Effector memory CD8-positive, alpha-beta T cell (primary cell): ENCODE measurements at regions not wholly inside any gene's neighbourhood (a gene's known extent, or its start where the extent isn't known, plus 50 kb on each side); places are given as distances from the start of the nearest gene placed in this dataset.

Source experiments
- ATAC-seq: fragments of 150-1000 bp; cut with Tn5 transposase; replicated peaks from 2 replicates; pipeline ENCODE4 v1.10.0; 2021; ENCODE audit warnings: mild to moderate bottlenecking, moderate library complexity
- DNase-seq, 3 experiments: peaks; one replicate each; pipeline ENCODE4 v3.0.0; 2021
- H3K27ac Mint-ChIP-seq, 2 donors: one replicate each; pipeline ENCODE4 v1.8.0; 2022; ENCODE audit warnings: mild to moderate bottlenecking in 2 of 2, mixed read lengths in 2 of 2, moderate library complexity in 2 of 2
- H3K27me3 Mint-ChIP-seq, 2 donors: one replicate each; pipeline ENCODE4 v1.8.0; 2022; ENCODE audit warnings: mixed read lengths in 2 of 2
- H3K36me3 Mint-ChIP-seq: one replicate; pipeline ENCODE4 v1.8.0; 2022; ENCODE audit warnings: mild to moderate bottlenecking, moderate library complexity, mixed read lengths; ENCODE audit not compliant: insufficient read depth
- H3K4me1 Mint-ChIP-seq, 2 donors: one replicate each; pipeline ENCODE4 v1.8.0; 2022; ENCODE audit warnings: low read depth in 2 of 2, mixed read lengths in 2 of 2
- H3K4me3 Mint-ChIP-seq, 2 donors: one replicate each; pipeline ENCODE4 v1.8.0; 2022; ENCODE audit warnings: mild to moderate bottlenecking in 2 of 2, mixed read lengths in 2 of 2, moderate library complexity in 2 of 2
- H3K9me3 Mint-ChIP-seq, 2 donors: one replicate each; pipeline ENCODE4 v1.8.0; 2022; ENCODE audit warnings: mixed read lengths in 2 of 2

GRCh38 chr10:85152496-85152895 is 824.1 kb downstream of the CCSER2 start:
- H3K4me1 Mint-ChIP-seq: no peaks in the 10 kb centered on the region
- H3K9me3 Mint-ChIP-seq: peaks cover 2 to 7% of the 10 kb centered on the region in 2 donors

GRCh38 chr10:85152911-85153310 is 824.5 kb downstream of the CCSER2 start:
- Mint-ChIP-seq H3K4me3 (no peak overlapping the region), H3K36me3 (no peaks in the 10 kb centered on the region), H3K9me3 (peaks cover 2 to 7% of the 10 kb centered on the region in 2 donors), H3K4me1 (no peaks in the 10 kb centered on the region), H3K27me3 (no peaks in the 10 kb centered on the region), H3K27ac (no peak overlapping the region)
- DNase-seq: no peak
- no peak for ATAC-seq

More at GRCh38 chr10:85152496-85152895, 824.1 kb downstream of the CCSER2 start:
- no peak overlapping the region for H3K27ac Mint-ChIP-seq
- DNase-seq (no peak), ATAC-seq (no peak)
- H3K27me3 Mint-ChIP-seq: no peaks in the 10 kb centered on the region
- no peaks in the 10 kb centered on the region for H3K36me3 Mint-ChIP-seq
- no peak overlapping the region for H3K4me3 Mint-ChIP-seq

DNA sequence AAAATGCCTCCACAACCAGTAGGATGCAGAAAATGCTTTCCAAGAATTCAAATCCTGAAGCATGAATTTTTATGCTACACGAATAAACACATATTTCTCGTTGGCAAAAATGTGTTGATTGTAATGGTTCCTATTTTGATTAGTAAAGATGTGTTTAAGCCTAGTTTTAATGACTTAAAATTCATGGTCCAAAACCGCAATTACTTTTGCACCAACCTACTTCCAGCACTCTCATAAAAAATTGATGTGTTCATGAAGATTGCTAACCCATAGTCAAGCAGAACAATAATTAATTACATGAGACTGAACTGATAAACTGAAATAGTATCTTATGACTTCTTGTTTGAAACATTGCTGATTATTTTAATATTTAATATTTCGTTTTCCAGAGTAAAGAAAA is 828.8 kb downstream of the CCSER2 start:
- no peaks in the 10 kb centered on the region for H3K36me3 Mint-ChIP-seq
- no peak overlapping the region for H3K27ac Mint-ChIP-seq
- H3K27me3 Mint-ChIP-seq: no peaks in the 10 kb centered on the region
- no peak overlapping the region for H3K4me3 Mint-ChIP-seq
- DNase-seq (no peak), ATAC-seq (no peak)
- H3K9me3 Mint-ChIP-seq: peaks cover 0 to 2% of the 10 kb centered on the region in 2 donors
- H3K4me1 Mint-ChIP-seq: no peaks in the 10 kb centered on the region

DNA sequence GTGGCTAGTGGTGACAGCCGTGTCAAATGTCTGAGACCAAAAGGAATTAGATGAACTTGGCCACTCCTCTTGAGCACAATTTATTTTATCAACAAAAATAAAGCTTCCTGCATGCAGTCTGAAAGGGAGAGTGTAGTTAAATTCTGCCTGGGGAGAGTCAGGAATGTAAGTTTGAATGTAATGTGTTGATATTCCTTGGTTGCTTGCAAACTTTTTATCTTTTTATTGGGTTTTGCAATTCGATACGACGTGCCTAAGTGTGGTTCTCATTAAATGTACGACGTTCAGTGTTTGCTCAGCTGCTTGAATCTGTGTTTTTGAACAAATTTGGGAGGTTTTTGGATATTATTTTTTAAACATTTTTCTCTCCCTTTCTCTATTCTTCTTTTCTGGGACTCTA is 839.9 kb downstream of the CCSER2 start:
- no peaks in the 10 kb centered on the region for H3K36me3 Mint-ChIP-seq
- DNase-seq: no peak

GRCh38 chr10:85170026-85170425 is 841.6 kb downstream of the CCSER2 start:
- peaks cover 2 to 7% of the 10 kb centered on the region in 2 donors for H3K9me3 Mint-ChIP-seq
- no peaks in the 10 kb centered on the region for H3K4me1 Mint-ChIP-seq
- DNase-seq (no peak), ATAC-seq (no peak)
- no peaks in the 10 kb centered on the region for H3K27me3 Mint-ChIP-seq
- H3K27ac Mint-ChIP-seq: no peak overlapping the region
- no peaks in the 10 kb centered on the region for H3K36me3 Mint-ChIP-seq
- H3K4me3 Mint-ChIP-seq: no peak overlapping the region

More for the DNA sequence above, 839.9 kb downstream of the CCSER2 start:
- no peaks in the 10 kb centered on the region for H3K27me3 Mint-ChIP-seq
- no peaks in the 10 kb centered on the region for H3K4me1 Mint-ChIP-seq
- no peak for ATAC-seq
- peaks cover 7% of the 10 kb centered on the region in 2 donors for H3K9me3 Mint-ChIP-seq
- no peak overlapping the region for H3K4me3 Mint-ChIP-seq
- no peak overlapping the region for H3K27ac Mint-ChIP-seq

- H3K27me3 Mint-ChIP-seq: no peaks in the 10 kb centered on the region
- peaks cover 8 to 13% of the 10 kb centered on the region in 2 donors for H3K9me3 Mint-ChIP-seq
- ATAC-seq: no peak
- no peaks in the 10 kb centered on the region for H3K36me3 Mint-ChIP-seq
- H3K4me3 Mint-ChIP-seq: no peak overlapping the region
- H3K27ac Mint-ChIP-seq: no peak overlapping the region
- H3K4me1 Mint-ChIP-seq: no peaks in the 10 kb centered on the region
- no peak for DNase-seq
Measured at GRCh38 chr10:85175635-85176034, 847.2 kb downstream of the CCSER2 start.

DNA sequence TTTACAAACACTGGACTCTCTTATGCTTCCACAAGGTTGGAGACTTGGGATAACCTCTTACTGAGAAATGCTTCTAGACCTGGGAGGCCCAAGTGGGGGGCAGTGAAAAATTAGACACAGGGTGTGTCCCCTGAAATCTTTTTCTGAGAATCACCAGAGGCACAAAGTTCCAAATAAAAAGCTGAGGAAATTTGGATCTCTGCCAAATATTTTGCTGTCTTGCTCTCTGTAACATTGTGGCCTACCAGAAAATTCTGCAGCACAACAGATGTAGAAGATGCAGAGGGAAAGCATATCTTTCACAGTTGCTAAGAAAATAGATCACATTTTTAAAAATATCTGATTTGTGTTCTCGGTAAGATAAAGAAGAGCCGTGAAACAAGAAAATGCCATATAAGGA is 849.4 kb downstream of the CCSER2 start:
- Mint-ChIP-seq H3K4me1 (no peaks in the 10 kb centered on the region), H3K27ac (no peak overlapping the region), H3K27me3 (no peaks in the 10 kb centered on the region), H3K4me3 (no peak overlapping the region), H3K9me3 (peaks cover 4 to 13% of the 10 kb centered on the region in 2 donors), H3K36me3 (no peaks in the 10 kb centered on the region)
- ATAC-seq (no peak), DNase-seq (no peak)

DNA sequence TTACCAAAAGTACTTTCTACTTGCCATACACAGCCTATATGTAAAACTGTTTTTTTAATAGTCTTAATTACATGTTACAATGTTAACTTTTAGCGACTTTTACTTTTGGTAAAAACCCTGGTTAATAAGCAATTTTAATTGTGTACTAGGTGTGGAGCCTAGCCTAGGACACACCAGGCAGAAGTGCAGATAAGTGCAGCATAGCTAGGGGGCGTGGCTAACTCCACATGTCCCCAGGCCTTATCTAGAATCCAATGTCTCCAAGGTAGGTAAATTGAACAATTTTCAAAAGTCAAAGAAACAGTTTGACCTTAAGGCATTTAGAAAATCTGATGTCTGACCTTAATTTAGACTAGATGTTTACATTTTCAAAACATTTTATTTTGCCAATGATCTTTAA is 858.7 kb downstream of the CCSER2 start:
- H3K36me3 Mint-ChIP-seq: peaks cover 2% of the 10 kb centered on the region
- H3K9me3 Mint-ChIP-seq: peaks cover 6 to 8% of the 10 kb centered on the region in 2 donors

GRCh38 chr10:85188770-85189484 is 860.5 kb downstream of the CCSER2 start:
- Mint-ChIP-seq H3K36me3 (peaks cover 4% of the 10 kb centered on the region), H3K9me3 (peaks cover 5 to 6% of the 10 kb centered on the region in 2 donors), H3K27ac (no peak overlapping the region), H3K27me3 (no peaks in the 10 kb centered on the region), H3K4me3 (no peak overlapping the region), H3K4me1 (peaks cover 0 to 5% of the 10 kb centered on the region in 2 donors)
- ATAC-seq: no peak
- DNase-seq: no peak

More for the DNA sequence above, 858.7 kb downstream of the CCSER2 start:
- H3K4me1 Mint-ChIP-seq: peaks cover 0 to 6% of the 10 kb centered on the region in 2 donors
- DNase-seq (no peak), ATAC-seq (no peak)
- no peak overlapping the region for H3K27ac Mint-ChIP-seq
- no peaks in the 10 kb centered on the region for H3K27me3 Mint-ChIP-seq
- no peak overlapping the region for H3K4me3 Mint-ChIP-seq

- no peaks in the 10 kb centered on the region for H3K4me1 Mint-ChIP-seq
- H3K36me3 Mint-ChIP-seq: peaks cover 5% of the 10 kb centered on the region
- H3K27me3 Mint-ChIP-seq: no peaks in the 10 kb centered on the region
- no peak overlapping the region for H3K27ac Mint-ChIP-seq
- peaks cover 7 to 8% of the 10 kb centered on the region in 2 donors for H3K9me3 Mint-ChIP-seq
- no peak for ATAC-seq
- DNase-seq: no peak
- H3K4me3 Mint-ChIP-seq: no peak overlapping the region
Measured at GRCh38 chr10:85193796-85194195, 865.4 kb downstream of the CCSER2 start.

DNA sequence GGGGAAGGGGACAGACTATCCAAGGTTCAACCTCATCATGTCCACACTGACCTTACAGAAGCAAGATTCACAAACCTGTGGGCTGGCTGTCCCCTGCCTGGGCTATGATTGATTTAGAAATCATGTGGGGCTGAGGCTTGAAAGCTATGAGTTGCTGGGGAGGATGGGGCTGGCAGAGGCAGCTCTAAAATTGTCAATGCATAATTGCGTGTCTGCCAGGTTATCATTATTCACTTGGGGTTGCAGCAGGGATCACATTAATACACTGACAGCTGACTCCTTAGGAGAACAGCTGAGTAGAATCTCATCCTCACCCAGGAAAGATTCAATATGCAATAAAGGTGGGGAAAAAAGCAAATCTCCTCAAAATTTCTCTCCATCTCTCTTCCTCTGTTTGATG is 866.3 kb downstream of the CCSER2 start:
- no peak overlapping the region for H3K27ac Mint-ChIP-seq
- H3K4me1 Mint-ChIP-seq: no peaks in the 10 kb centered on the region
- DNase-seq (no peak), ATAC-seq (no peak)
- peaks cover 5% of the 10 kb centered on the region for H3K36me3 Mint-ChIP-seq
- no peaks in the 10 kb centered on the region for H3K27me3 Mint-ChIP-seq
- no peak overlapping the region for H3K4me3 Mint-ChIP-seq
- peaks cover 5 to 8% of the 10 kb centered on the region in 2 donors for H3K9me3 Mint-ChIP-seq

DNA sequence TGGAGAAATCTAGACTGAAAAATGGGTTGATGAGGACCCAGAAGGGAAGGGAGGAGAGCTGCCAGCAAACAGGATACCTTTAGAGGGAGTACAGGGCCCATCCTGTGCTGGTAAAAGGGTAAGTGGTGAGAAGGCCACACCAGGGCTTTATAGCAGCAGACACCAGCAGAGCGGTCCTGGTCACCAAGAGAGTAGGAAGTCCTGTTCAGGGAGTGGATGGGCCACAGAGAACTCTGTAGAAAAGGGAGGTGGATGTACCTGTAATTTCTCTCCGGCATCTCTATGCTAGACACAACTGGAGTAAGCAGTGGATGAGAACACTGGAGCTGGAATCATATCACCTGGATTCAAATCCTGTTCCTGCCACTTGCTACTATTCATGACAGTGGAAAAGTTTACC is 867.2 kb downstream of the CCSER2 start:
- Mint-ChIP-seq H3K27me3 (no peaks in the 10 kb centered on the region), H3K4me3 (no peak overlapping the region), H3K27ac (no peak overlapping the region), H3K36me3 (peaks cover 3% of the 10 kb centered on the region), H3K9me3 (peaks cover 5 to 13% of the 10 kb centered on the region in 2 donors), H3K4me1 (no peaks in the 10 kb centered on the region)
- no peak for DNase-seq
- no peak for ATAC-seq

GRCh38 chr10:85204814-85205213 is 876.4 kb downstream of the CCSER2 start:
- Mint-ChIP-seq H3K27ac (no peak overlapping the region), H3K4me3 (no peak overlapping the region), H3K9me3 (peaks cover 4 to 8% of the 10 kb centered on the region in 2 donors), H3K4me1 (no peaks in the 10 kb centered on the region), H3K27me3 (no peaks in the 10 kb centered on the region), H3K36me3 (no peaks in the 10 kb centered on the region)
- ATAC-seq: no peak
- no peak for DNase-seq

GRCh38 chr10:85212526-85212925 is 884.1 kb downstream of the CCSER2 start:
- Mint-ChIP-seq H3K36me3 (no peaks in the 10 kb centered on the region), H3K27me3 (no peaks in the 10 kb centered on the region), H3K4me3 (no peak overlapping the region), H3K9me3 (peaks cover 0 to 2% of the 10 kb centered on the region in 2 donors), H3K27ac (no peak overlapping the region), H3K4me1 (no peaks in the 10 kb centered on the region)
- DNase-seq (no peak), ATAC-seq (no peak)
